ENCODE measurements at regions not wholly inside any gene's neighbourhood (a gene's known extent, or its start where the extent isn't known, plus 50 kb on each side); places are given as distances from the start of the nearest gene placed in this dataset.

DNA sequence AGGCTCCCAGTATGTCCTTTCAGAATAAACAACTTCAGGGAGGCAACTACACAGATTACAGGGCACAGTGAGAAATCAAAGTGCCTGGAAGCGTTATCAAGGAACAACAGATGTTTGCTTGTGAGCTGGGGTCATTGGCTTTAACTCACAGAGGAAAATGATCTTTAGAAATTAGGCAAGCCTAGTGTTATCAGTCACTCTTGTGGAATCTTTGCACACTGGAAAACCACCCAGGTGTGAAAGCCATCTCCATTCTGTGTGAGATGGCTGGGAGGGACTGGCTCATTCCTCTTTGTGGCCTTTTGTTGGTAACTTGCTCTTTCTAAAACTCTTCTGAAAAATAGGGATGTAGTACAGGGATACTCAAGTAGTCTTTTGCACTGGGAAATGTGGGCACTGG is 716.0 kb downstream of the XPNPEP1 start:
- TF ChIP-seq, protein P1, sequence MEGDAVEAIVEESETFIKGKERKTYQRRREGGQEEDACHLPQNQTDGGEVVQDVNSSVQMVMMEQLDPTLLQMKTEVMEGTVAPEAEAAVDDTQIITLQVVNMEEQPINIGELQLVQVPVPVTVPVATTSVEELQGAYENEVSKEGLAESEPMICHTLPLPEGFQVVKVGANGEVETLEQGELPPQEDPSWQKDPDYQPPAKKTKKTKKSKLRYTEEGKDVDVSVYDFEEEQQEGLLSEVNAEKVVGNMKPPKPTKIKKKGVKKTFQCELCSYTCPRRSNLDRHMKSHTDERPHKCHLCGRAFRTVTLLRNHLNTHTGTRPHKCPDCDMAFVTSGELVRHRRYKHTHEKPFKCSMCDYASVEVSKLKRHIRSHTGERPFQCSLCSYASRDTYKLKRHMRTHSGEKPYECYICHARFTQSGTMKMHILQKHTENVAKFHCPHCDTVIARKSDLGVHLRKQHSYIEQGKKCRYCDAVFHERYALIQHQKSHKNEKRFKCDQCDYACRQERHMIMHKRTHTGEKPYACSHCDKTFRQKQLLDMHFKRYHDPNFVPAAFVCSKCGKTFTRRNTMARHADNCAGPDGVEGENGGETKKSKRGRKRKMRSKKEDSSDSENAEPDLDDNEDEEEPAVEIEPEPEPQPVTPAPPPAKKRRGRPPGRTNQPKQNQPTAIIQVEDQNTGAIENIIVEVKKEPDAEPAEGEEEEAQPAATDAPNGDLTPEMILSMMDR (conservative IDR thresholded peaks at IDR 0.05; ENCODE audit: low read depth, low read length) = no peak
- TF ChIP-seq EZH2 (IDR thresholded peaks at IDR 0.05; ENCODE audit: low read length, unreplicated experiment) = no peak
- TF ChIP-seq EZH2phosphoT487 (IDR thresholded peaks at IDR 0.05; ENCODE audit: borderline replicate concordance, low read length) = no peak
